Upper lobe of left lung (tissue), 4 donors: ENCODE measurements at regions not wholly inside any gene's neighbourhood (a gene's known extent, or its start where the extent isn't known, plus 50 kb on each side); places are given as distances from the start of the nearest gene placed in this dataset.

Experiments used
- CTCF ChIP-seq, 6 experiments: fragments of 450-650 bp in 4 of 6; fragments of 200-600 bp in 2 of 6; sonication (generic) in 2 of 6; IDR thresholded peaks; one replicate each; pipeline ENCODE4 v1.5.1; 2016 to 2019; ENCODE audit warnings: antibody characterized with exemption in 6 of 6
- EP300 ChIP-seq, 4 donors: sonication (generic); formaldehyde crosslinking; IDR thresholded peaks; one replicate each; pipeline ENCODE4 v1.5.1; 2017; ENCODE audit warnings: antibody characterized with exemption in 4 of 4, control low read depth in 2 of 4
- POLR2A ChIP-seq, 4 donors: fragments of 450-650 bp; IDR thresholded peaks; one replicate each; pipeline ENCODE4 v1.5.1; 2016 to 2017; ENCODE audit warnings: antibody characterized with exemption in 4 of 4, mild to moderate bottlenecking in 2 of 4
- POLR2AphosphoS5 ChIP-seq, 2 donors: sonication (generic); formaldehyde crosslinking; IDR thresholded peaks; one replicate each; pipeline ENCODE4 v1.5.1; 2017; ENCODE audit warnings: antibody characterized with exemption in 2 of 2

DNA sequence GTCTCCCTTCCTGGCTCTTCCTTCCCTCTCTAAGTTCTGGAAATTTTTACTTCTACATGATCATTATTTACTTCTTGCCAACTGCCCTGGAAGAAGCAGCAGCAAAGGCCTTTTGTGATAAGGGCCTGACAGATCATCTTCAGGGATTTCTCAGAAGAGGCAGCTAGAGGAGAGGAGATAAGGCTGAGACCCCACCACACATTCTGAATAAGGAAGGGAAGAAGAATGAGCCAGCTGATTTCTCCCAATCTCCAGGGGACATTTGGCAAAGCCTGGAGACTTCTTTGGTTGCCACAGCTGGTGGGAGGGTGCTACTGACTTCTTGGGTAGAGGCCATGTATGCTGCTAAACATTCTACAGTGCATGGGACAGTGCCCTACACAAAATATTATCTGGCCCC is 122.4 kb upstream of the OR9Q1 start:
- TF ChIP-seq POLR2A (IDR thresholded peaks at IDR 0.05) (no peak), CTCF (IDR thresholded peaks at IDR 0.05) (no peak), POLR2AphosphoS5 (IDR thresholded peaks at IDR 0.05) (no peak), EP300 (IDR thresholded peaks at IDR 0.05) (no peak)
